H1 (cell line): ENCODE measurements at regions not wholly inside any gene's neighbourhood (a gene's known extent, or its start where the extent isn't known, plus 50 kb on each side); places are given as distances from the start of the nearest gene placed in this dataset.

Experiments
- CTCF ChIA-PET: fragments of 300-600 bp; sonication (Branson Sonifier 250); formaldehyde crosslinking; loops from one replicate; lab custom pipeline; 2021; ENCODE audit not compliant: partially characterized antibody; lab: Charles Lee
- POLR2A ChIA-PET: fragments of 300-600 bp; sonication (Branson Sonifier 250); formaldehyde crosslinking; loops from one replicate; lab custom pipeline; 2021; ENCODE audit warnings: inconsistent platforms; ENCODE audit not compliant: partially characterized antibody; lab: Charles Lee
- DNase-seq, 2 experiments: peaks; one replicate each; pipeline versions ENCODE4 v3.0.0 to v3.0.0-alpha.2; 2010 to 2022; ENCODE audit warnings: low spot score in 2 of 2, low read depth in 1 of 2, mixed read lengths in 1 of 2
- FAIRE-seq: peaks from 2 replicates; lab custom pipeline; 2011; peaks lifted over from hg19 to GRCh38; lab: Jason Lieb, UNC
- H2AFZ ChIP-seq: 2 replicates; pipeline ENCODE4 v1.8.1; 2012; ENCODE audit warnings: low read length, inconsistent platforms
- H2AK5ac ChIP-seq: 2 replicates; pipeline ENCODE4 v1.6.1; 2013; ENCODE audit warnings: low read depth, low read length
- H2BK120ac ChIP-seq: replicated peaks from 2 replicates; pipeline ENCODE3; 2013; ENCODE audit warnings: low read depth, low read length, inconsistent platforms
- H2BK12ac ChIP-seq: 2 replicates; pipeline ENCODE4 v1.6.1; 2013; ENCODE audit warnings: low read depth, low read length
- H2BK15ac ChIP-seq: 2 replicates; pipeline ENCODE4 v1.6.1; 2013; ENCODE audit warnings: low read length
- H2BK20ac ChIP-seq: 2 replicates; pipeline ENCODE4 v1.6.1; 2013; ENCODE audit warnings: low read length
- H2BK5ac ChIP-seq: 2 replicates; pipeline ENCODE4 v1.6.1; 2013; ENCODE audit warnings: low read depth, low read length
- H3K14ac ChIP-seq: 2 replicates; pipeline ENCODE4 v1.6.1; 2013; ENCODE audit warnings: inconsistent platforms; ENCODE audit not compliant: insufficient read length
- H3K18ac ChIP-seq: 2 replicates; pipeline ENCODE4 v1.6.1; 2013; ENCODE audit warnings: low read length; ENCODE audit errors: extremely low read depth
- H3K23ac ChIP-seq: 2 replicates; pipeline ENCODE4 v1.6.1; 2013; ENCODE audit warnings: inconsistent platforms; ENCODE audit not compliant: insufficient read length
- H3K23me2 ChIP-seq: 2 replicates; pipeline ENCODE4 v1.6.1; 2013; ENCODE audit warnings: low read depth, low read length
- H3K27ac ChIP-seq: 2 replicates; pipeline ENCODE4 v1.6.1; 2011; ENCODE audit warnings: low read depth, low read length, inconsistent platforms
- H3K27me3 ChIP-seq, 4 experiments: replicated peaks in 1 of 4; 1 replicate in 1 of 4; 2 replicates in 3 of 4; pipeline versions ENCODE4 v1.6.1 to v1.8.1; 2011 to 2013; ENCODE audit warnings: low read length in 3 of 4, mild to moderate bottlenecking in 3 of 4, inconsistent platforms in 2 of 4, mixed read lengths in 2 of 4, moderate library complexity in 1 of 4; ENCODE audit not compliant: control insufficient read depth in 3 of 4, insufficient read depth in 3 of 4; ENCODE audit errors: extremely low read depth in 1 of 4
- H3K36me3 ChIP-seq, 4 experiments: 2 replicates each; pipeline versions ENCODE4 v1.6.1 to v1.8.1; 2011 to 2013; ENCODE audit warnings: mild to moderate bottlenecking in 4 of 4, low read length in 3 of 4, moderate library complexity in 2 of 4, control low read depth in 1 of 4, inconsistent platforms in 1 of 4; ENCODE audit not compliant: insufficient read depth in 4 of 4, control insufficient read depth in 2 of 4
- H3K4ac ChIP-seq: replicated peaks from 2 replicates; pipeline ENCODE3; 2013; ENCODE audit warnings: low read length, low read depth, mixed read lengths, inconsistent platforms; ENCODE audit not compliant: insufficient read length
- H3K4me1 ChIP-seq, 4 experiments: replicated peaks in 1 of 4; 1 replicate in 1 of 4; 2 replicates in 3 of 4; pipeline versions ENCODE4 v1.6.1 to v1.8.1; 2011 to 2013; ENCODE audit warnings: low read length in 3 of 4, inconsistent platforms in 2 of 4, mixed read lengths in 1 of 4; ENCODE audit not compliant: insufficient read depth in 4 of 4, control insufficient read depth in 3 of 4
- H3K4me2 ChIP-seq, 2 experiments: 2 replicates each; pipeline versions ENCODE4 v1.6.1 to v1.8.1; 2011 to 2013; ENCODE audit warnings: low read depth in 2 of 2, low read length in 2 of 2, control low read depth in 1 of 2, inconsistent platforms in 1 of 2, mild to moderate bottlenecking in 1 of 2; ENCODE audit not compliant: insufficient read depth in 1 of 2
- H3K4me3 ChIP-seq, 4 experiments: fragments of 200-600, 300-600 bp in 1 of 4; sonication (generic), shearing (Covaris generic), sonication (Bioruptor Twin) in 1 of 4; 2 replicates each; pipeline versions ENCODE4 v1.5.1 to v1.8.1; 2011 to 2016; ENCODE audit warnings: low read length in 4 of 4, low read depth in 3 of 4, control low read depth in 2 of 4, inconsistent platforms in 2 of 4, mild to moderate bottlenecking in 2 of 4, mixed read lengths in 1 of 4, moderate library complexity in 1 of 4; ENCODE audit not compliant: insufficient read depth in 2 of 4; ENCODE audit errors: extremely low read depth in 1 of 4
- H3K56ac ChIP-seq: replicated peaks from 2 replicates; pipeline ENCODE3; 2013; ENCODE audit warnings: low read depth, mild to moderate bottlenecking, mixed read lengths, low read length, inconsistent platforms; ENCODE audit not compliant: insufficient read length
- H3K79me1 ChIP-seq: 2 replicates; pipeline ENCODE4 v1.6.1; 2013; ENCODE audit warnings: low read depth, low read length, control low read depth
- H3K79me2 ChIP-seq, 2 experiments: 2 replicates each; pipeline versions ENCODE4 v1.6.1 to v1.8.1; 2012 to 2013; ENCODE audit warnings: low read length in 2 of 2, mild to moderate bottlenecking in 2 of 2, inconsistent platforms in 1 of 2; ENCODE audit not compliant: insufficient read depth in 2 of 2, control insufficient read depth in 1 of 2
- H3K9ac ChIP-seq, 4 experiments: replicated peaks in 1 of 4; 1 replicate in 1 of 4; 2 replicates in 3 of 4; pipeline versions ENCODE4 v1.6.1 to v1.8.1; 2011 to 2013; ENCODE audit warnings: low read depth in 3 of 4, low read length in 3 of 4, control low read depth in 2 of 4, mild to moderate bottlenecking in 2 of 4, moderate library complexity in 2 of 4, inconsistent platforms in 1 of 4; ENCODE audit errors: extremely low read depth in 1 of 4
- H3K9me3 ChIP-seq, 2 experiments: 2 replicates each; pipeline versions ENCODE4 v1.6.1 to v1.8.1; 2012 to 2013; ENCODE audit warnings: mild to moderate bottlenecking in 2 of 2, moderate library complexity in 2 of 2, control low read depth in 1 of 2, inconsistent platforms in 1 of 2, low read depth in 1 of 2, low read length in 1 of 2, mixed read lengths in 1 of 2; ENCODE audit not compliant: insufficient read depth in 2 of 2
- H4K20me1 ChIP-seq, 2 experiments: replicated peaks in 1 of 2; 2 replicates each; pipeline versions ENCODE3 to v1.8.1; 2011 to 2013; ENCODE audit warnings: inconsistent platforms in 2 of 2, low read length in 2 of 2, mild to moderate bottlenecking in 1 of 2; ENCODE audit not compliant: insufficient read depth in 2 of 2, control insufficient read depth in 1 of 2
- H4K5ac ChIP-seq: 2 replicates; pipeline ENCODE4 v1.6.1; 2013; ENCODE audit warnings: low read length, low read depth, mixed read lengths, inconsistent platforms; ENCODE audit not compliant: insufficient read length
- H4K8ac ChIP-seq: 2 replicates; pipeline ENCODE4 v1.8.0; 2013; ENCODE audit warnings: mild to moderate bottlenecking, moderate library complexity, low read length, inconsistent platforms; ENCODE audit not compliant: insufficient read depth; ENCODE audit errors: extremely low read depth
- H4K91ac ChIP-seq: replicated peaks from 2 replicates; pipeline ENCODE3; 2013; ENCODE audit warnings: low read length, mixed read lengths, inconsistent platforms; ENCODE audit not compliant: insufficient read length
- SRF ChIP-seq: IDR thresholded peaks from 2 replicates; pipeline ENCODE4 v1.6.1; 2011; ENCODE audit warnings: mild to moderate bottlenecking, low read depth, low read length, moderate library complexity
- WGBS, 2 experiments: shearing (Covaris generic) in 1 of 2; methylation state at CpG; one replicate each; pipeline versions ENCODE4 v1.1.6 to v1.1.7; 2013 to 2015; ENCODE audit warnings: low lambda C conversion rate in 2 of 2, mixed read lengths in 2 of 2, inconsistent platforms in 1 of 2, low coverage in 1 of 2, missing lambda C conversion rate in 1 of 2; ENCODE audit not compliant: insufficient replicate concordance in 2 of 2, insufficient coverage in 1 of 2, insufficient read length in 1 of 2; ENCODE audit errors: extremely low coverage in 1 of 2, missing lambda C conversion rate in 1 of 2; 5-methylcytosine and 5-hydroxymethylcytosine counted together

DNA sequence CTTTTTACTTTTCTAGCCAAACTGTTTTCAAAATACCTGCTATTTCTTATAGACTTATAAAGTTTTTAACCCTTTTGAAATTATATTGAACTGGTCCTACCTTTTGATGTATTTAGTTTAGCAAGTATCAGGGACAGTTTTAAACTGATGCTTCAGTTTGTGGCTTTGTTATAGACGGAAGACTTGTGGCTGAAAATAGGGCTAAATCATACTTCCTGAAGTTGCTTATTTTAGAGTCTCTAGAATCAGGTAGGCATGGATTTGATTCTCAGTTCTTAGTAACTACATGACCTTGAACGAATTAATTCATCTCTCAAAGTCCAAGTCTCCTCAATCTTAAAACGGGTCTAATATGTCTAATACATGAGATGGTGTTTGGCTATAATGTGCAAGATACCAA is 322.8 kb downstream of the RAP2B start:
- Histone ChIP-seq H3K23ac (no peak overlapping the region), H3K79me1 (no peaks in the 10 kb centered on the region), H3K4me1 (no peaks in the 10 kb centered on the region), H4K20me1 (no peaks in the 10 kb centered on the region), H3K9me3 (no peaks in the 10 kb centered on the region), H3K4me3 (no peak overlapping the region), H2AFZ (no peak overlapping the region), H4K91ac (no peak overlapping the region), H2BK120ac (no peak overlapping the region), H3K14ac (no peak overlapping the region), H3K79me2 (no peaks in the 10 kb centered on the region), H2BK15ac (no peak overlapping the region), H4K8ac (no peak overlapping the region), H3K4ac (no peak overlapping the region), H3K23me2 (no peaks in the 10 kb centered on the region), H2BK12ac (no peak overlapping the region), H3K36me3 (no peaks in the 10 kb centered on the region), H2BK5ac (no peak overlapping the region), H3K4me2 (no peak overlapping the region), H4K5ac (no peak overlapping the region), H3K56ac (no peak overlapping the region), H3K27ac (no peak overlapping the region), H3K27me3 (peaks cover 0 to 1% (median 0%) of the 10 kb centered on the region in 4 experiments; a peak in 1 of 7 replicates), H3K9ac (no peak overlapping the region), H3K18ac (no peak overlapping the region), H2AK5ac (no peak overlapping the region), H2BK20ac (no peak overlapping the region)
- POLR2A ChIA-PET = no interaction called here
- FAIRE-seq (no peak), DNase-seq (no peak)
- WGBS, 2 experiments = 79% methylated on average over 3 of the region's 3 CpGs; no CpG with 5 or more reads in 1 of the 2 experiments
- CTCF ChIA-PET = interaction anchor here (0.7 kb wide), 1 partner anchor 287 kb away, joined by 3 read pairs; no protein-coding TSS in a partner anchor
- no peak for TF ChIP-seq SRF
